Mesothelial cell of epicardium (in vitro differentiated cells): ENCODE measurements at regions not wholly inside any gene's neighbourhood (a gene's known extent, or its start where the extent isn't known, plus 50 kb on each side); places are given as distances from the start of the nearest gene placed in this dataset.

Source experiments
- DNase-seq, 2 experiments: peaks; one replicate each; pipeline ENCODE4 v3.0.0; 2021; ENCODE audit warnings: low spot score in 2 of 2; ENCODE audit not compliant: unreplicated experiment in 2 of 2
- H3K27ac Mint-ChIP-seq: 2 replicates; pipeline ENCODE4 v1.8.0; 2021; ENCODE audit warnings: mixed read lengths
- H3K27me3 Mint-ChIP-seq: 2 replicates; pipeline ENCODE4 v1.8.0; 2021; ENCODE audit warnings: low read depth, mixed read lengths
- H3K36me3 Mint-ChIP-seq: 2 replicates; pipeline ENCODE4 v1.8.0; 2021; ENCODE audit warnings: mixed read lengths
- H3K4me1 Mint-ChIP-seq: 2 replicates; pipeline ENCODE4 v1.8.0; 2021; ENCODE audit warnings: mixed read lengths
- H3K4me3 Mint-ChIP-seq: 2 replicates; pipeline ENCODE4 v1.8.0; 2021; ENCODE audit warnings: mild to moderate bottlenecking, moderate library complexity, mixed read lengths
- H3K9me3 Mint-ChIP-seq: 2 replicates; pipeline ENCODE4 v1.8.0; 2021; ENCODE audit warnings: mixed read lengths
- TF ChIP-seq, protein P1 (sequence below): fragments of 200-600 bp; sonication (generic); IDR thresholded peaks from one replicate; pipeline ENCODE4 v1.5.0; 2021; ENCODE audit warnings: antibody characterized with exemption; ENCODE audit not compliant: unreplicated experiment

DNA sequence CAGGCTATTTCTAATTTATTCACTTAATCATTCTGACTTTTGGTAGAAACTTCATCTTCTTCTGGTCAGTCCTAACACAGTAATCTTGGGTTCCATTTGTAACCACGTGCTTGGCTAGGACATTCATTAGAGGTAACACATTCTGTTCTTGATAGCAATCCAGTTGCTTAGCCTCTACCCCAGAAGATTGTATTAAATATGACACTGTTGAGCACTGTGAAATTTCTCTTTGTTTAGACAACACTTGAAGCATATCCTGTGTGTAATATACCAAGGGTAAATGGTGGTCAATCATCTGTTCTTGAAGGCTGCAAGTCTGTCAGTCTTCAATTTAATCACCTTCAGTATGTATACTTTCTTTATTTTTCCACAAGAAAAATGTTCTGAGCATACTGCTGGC, 523.0 kb downstream of the ANKRD50 start:
- no peak overlapping the region for H3K4me3 Mint-ChIP-seq
- H3K27me3 Mint-ChIP-seq: no peaks in the 10 kb centered on the region
- H3K27ac Mint-ChIP-seq: no peak overlapping the region
- peaks cover 31% of the 10 kb centered on the region for H3K9me3 Mint-ChIP-seq
- TF ChIP-seq, protein P1, sequence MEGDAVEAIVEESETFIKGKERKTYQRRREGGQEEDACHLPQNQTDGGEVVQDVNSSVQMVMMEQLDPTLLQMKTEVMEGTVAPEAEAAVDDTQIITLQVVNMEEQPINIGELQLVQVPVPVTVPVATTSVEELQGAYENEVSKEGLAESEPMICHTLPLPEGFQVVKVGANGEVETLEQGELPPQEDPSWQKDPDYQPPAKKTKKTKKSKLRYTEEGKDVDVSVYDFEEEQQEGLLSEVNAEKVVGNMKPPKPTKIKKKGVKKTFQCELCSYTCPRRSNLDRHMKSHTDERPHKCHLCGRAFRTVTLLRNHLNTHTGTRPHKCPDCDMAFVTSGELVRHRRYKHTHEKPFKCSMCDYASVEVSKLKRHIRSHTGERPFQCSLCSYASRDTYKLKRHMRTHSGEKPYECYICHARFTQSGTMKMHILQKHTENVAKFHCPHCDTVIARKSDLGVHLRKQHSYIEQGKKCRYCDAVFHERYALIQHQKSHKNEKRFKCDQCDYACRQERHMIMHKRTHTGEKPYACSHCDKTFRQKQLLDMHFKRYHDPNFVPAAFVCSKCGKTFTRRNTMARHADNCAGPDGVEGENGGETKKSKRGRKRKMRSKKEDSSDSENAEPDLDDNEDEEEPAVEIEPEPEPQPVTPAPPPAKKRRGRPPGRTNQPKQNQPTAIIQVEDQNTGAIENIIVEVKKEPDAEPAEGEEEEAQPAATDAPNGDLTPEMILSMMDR: no peak
- peaks cover 19% of the 10 kb centered on the region for H3K36me3 Mint-ChIP-seq
- no peak for DNase-seq
- H3K4me1 Mint-ChIP-seq: peaks cover 15% of the 10 kb centered on the region

DNA sequence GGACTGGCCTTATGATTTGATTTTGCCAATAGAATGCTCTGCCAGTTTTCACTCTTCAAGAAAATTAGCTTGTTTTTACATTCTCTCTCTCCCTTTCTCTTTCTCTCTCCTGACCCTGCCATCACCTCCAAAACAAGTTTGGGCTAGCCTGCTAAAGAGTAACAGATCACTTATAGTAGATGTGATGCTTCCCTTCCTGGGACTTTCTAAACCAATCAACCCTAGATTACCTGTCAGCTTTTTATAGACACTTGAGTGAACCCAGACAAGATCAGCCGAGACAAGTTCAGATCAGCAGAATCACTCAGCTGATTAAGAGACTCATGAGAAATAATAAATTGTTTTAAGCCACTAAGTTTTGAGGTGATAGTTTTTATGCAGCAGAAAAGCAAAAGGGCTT, 521.2 kb downstream of the ANKRD50 start:
- H3K27ac Mint-ChIP-seq: no peak overlapping the region
- no peaks in the 10 kb centered on the region for H3K27me3 Mint-ChIP-seq
- peaks cover 43% of the 10 kb centered on the region for H3K9me3 Mint-ChIP-seq
- no peak overlapping the region for H3K4me3 Mint-ChIP-seq
- H3K4me1 Mint-ChIP-seq: peaks cover 10% of the 10 kb centered on the region
- no peak for DNase-seq
- TF ChIP-seq, protein P1: no peak
- peaks cover 24% of the 10 kb centered on the region for H3K36me3 Mint-ChIP-seq

DNA sequence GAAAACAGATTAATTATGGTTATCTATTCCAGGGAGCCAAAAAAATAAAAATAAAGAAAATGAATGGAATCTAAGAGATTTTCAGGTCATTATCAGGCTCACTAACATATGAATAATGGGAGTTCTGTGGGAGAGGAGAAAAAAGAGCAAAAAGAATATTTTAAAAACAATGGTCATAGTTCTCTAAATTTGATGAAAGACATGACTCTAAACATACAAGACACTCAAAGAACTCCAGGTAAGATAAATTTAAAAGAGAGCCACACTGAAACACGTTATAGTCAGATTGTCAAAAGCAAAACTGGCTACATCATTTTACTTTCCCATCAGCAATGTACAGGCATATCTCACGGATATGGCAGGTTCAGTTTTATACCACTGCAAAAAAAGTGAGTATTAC, 520.0 kb downstream of the ANKRD50 start:
- no peaks in the 10 kb centered on the region for H3K27me3 Mint-ChIP-seq
- peaks cover 46% of the 10 kb centered on the region for H3K9me3 Mint-ChIP-seq
- no peak overlapping the region for H3K4me3 Mint-ChIP-seq
- no peak overlapping the region for H3K27ac Mint-ChIP-seq
- TF ChIP-seq, protein P1: no peak
- H3K4me1 Mint-ChIP-seq: peaks cover 10% of the 10 kb centered on the region
- H3K36me3 Mint-ChIP-seq: peaks cover 24% of the 10 kb centered on the region
- DNase-seq: no peak

DNA sequence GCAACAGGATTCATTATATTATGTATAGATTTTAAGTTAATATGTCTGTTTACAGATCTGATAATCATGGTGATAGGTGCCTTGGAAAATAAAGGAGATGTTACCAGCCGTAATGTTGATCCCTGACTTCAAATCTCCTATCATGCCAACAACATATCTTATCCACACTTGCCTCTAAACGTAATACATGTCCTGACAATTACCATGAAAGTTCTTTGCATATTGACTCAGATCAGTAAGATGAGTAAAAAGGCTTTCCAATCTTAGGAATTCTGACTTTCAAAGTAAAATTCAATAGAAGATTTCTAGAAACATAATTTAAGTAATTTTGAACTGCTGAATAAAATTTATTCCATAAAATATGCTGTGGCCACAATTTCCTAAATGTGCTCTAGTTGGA, 513.3 kb downstream of the ANKRD50 start:
- no peak overlapping the region for H3K27ac Mint-ChIP-seq
- peaks cover 27% of the 10 kb centered on the region for H3K4me1 Mint-ChIP-seq

DNA sequence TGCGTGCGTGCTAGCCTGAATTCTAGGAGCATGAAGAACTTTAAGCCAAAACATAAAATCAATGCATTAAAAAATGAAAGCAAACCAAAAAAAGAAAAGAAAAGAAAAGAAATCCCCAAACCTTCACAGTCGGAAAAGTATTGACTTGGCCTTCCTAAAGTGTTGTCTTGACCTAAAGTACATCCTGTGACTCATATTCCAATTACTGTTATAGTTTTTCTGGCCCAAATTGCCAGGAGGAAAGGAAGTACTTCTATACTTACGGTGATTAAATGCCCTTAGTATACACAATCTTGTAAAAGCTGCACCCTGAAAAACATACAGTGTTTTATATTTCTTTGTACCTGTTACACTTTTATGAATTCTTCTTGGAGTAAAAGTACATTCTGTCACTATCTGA, 512.8 kb downstream of the ANKRD50 start:
- Mint-ChIP-seq H3K4me1 (peaks cover 31% of the 10 kb centered on the region), H3K27ac (peak overlapping the region; percentile 32), H3K4me3 (no peak overlapping the region), H3K9me3 (peaks cover 17% of the 10 kb centered on the region), H3K36me3 (peaks cover 3% of the 10 kb centered on the region), H3K27me3 (no peaks in the 10 kb centered on the region)
- TF ChIP-seq, protein P1: no peak
- no peak for DNase-seq

More for the DNA sequence above, 513.3 kb downstream of the ANKRD50 start:
- peaks cover 22% of the 10 kb centered on the region for H3K9me3 Mint-ChIP-seq
- no peak for DNase-seq
- TF ChIP-seq, protein P1: no peak
- H3K36me3 Mint-ChIP-seq: peaks cover 7% of the 10 kb centered on the region
- no peak overlapping the region for H3K4me3 Mint-ChIP-seq
- no peaks in the 10 kb centered on the region for H3K27me3 Mint-ChIP-seq

DNA sequence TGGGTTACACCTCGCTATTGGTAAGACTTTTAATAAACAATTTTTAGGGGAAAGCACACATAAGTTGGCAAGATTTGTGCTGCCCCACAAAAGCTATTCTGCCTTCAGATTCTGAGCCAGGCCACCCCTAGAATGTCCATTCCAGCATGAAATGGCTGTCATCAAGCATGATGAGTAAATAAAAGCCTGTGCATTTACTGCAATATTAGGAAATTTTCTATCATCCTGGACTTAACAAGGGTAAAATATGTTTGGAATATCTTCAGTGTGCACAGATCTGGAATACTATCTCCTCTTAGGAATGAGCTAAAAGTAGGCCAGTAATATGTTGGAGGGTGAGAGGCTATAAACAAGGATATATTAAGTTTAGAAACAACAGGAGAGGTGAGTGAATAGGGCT, 510.9 kb downstream of the ANKRD50 start:
- Mint-ChIP-seq H3K9me3 (peaks cover 6% of the 10 kb centered on the region), H3K27me3 (no peaks in the 10 kb centered on the region), H3K4me3 (no peak overlapping the region), H3K36me3 (no peaks in the 10 kb centered on the region), H3K4me1 (peaks cover 36% of the 10 kb centered on the region), H3K27ac (peak overlapping the region; percentile 22)
- no peak for DNase-seq
- TF ChIP-seq, protein P1: no peak
